Activated T-cell treated with anti-CD3 and anti-CD28 coated beads, Interleukin-2, amount 50 U/mL, for 1 hour (primary cell): ENCODE measurements at regions not wholly inside any gene's neighbourhood (a gene's known extent, or its start where the extent isn't known, plus 50 kb on each side); places are given as distances from the start of the nearest gene placed in this dataset.
"Not testable (repeated sequence)": the region's sequence is repeated elsewhere in the genome, so short reads cannot be mapped to it uniquely, and the experiment has no call there.

Source experiments
- DNase-seq: peaks from one replicate; pipeline ENCODE4 v3.0.0-alpha.2; 2020

GRCh38 chr2:236348976-236349375 lies 84.8 kb upstream of the ASB18 start:
- DNase-seq: no peak

- DNase-seq: no peak
These were observed 86.2 kb upstream of the ASB18 start for GRCh38 chr2:236350426-236350825.

- no peak for DNase-seq
These were observed 87.8 kb upstream of the ASB18 start for GRCh38 chr2:236351966-236352525.

GRCh38 chr2:236352761-236353593 lies 88.8 kb upstream of the ASB18 start:
- DNase-seq: no peak

GRCh38 chr2:236353594-236353942 lies 89.4 kb upstream of the ASB18 start:
- no peak for DNase-seq

- no peak for DNase-seq
These were observed 90.1 kb upstream of the ASB18 start for GRCh38 chr2:236354056-236354940.

GRCh38 chr2:236354973-236355595 lies 90.9 kb upstream of the ASB18 start:
- no peak for DNase-seq

- DNase-seq: no peak
These were observed 91.7 kb upstream of the ASB18 start for GRCh38 chr2:236355911-236356310.

- not testable (repeated sequence) for DNase-seq
These were observed 92.1 kb upstream of the ASB18 start for GRCh38 chr2:236356321-236356720.

GRCh38 chr2:236358482-236358881 lies 94.3 kb upstream of the ASB18 start:
- DNase-seq: not testable (repeated sequence)

GRCh38 chr2:236359426-236360045 lies 95.3 kb upstream of the ASB18 start:
- DNase-seq: no peak

- DNase-seq: no peak
These were observed 96.3 kb upstream of the ASB18 start for GRCh38 chr2:236360496-236360895.

GRCh38 chr2:236363711-236364277 lies 99.6 kb upstream of the ASB18 start:
- DNase-seq: no peak

- no peak for DNase-seq
These were observed 101.2 kb upstream of the ASB18 start for GRCh38 chr2:236365258-236366048.

GRCh38 chr2:236366049-236366387 lies 101.8 kb upstream of the ASB18 start:
- no peak for DNase-seq

GRCh38 chr2:236366397-236366796 lies 102.2 kb upstream of the ASB18 start:
- no peak for DNase-seq

- DNase-seq: no peak
These were observed 103.5 kb upstream of the ASB18 start for GRCh38 chr2:236367506-236368289.

GRCh38 chr2:236369661-236370062 lies 105.5 kb upstream of the ASB18 start:
- no peak for DNase-seq

GRCh38 chr2:236370847-236371409 lies 106.7 kb upstream of the ASB18 start:
- DNase-seq: no peak

- no peak for DNase-seq
These were observed 111.8 kb upstream of the ASB18 start for GRCh38 chr2:236375973-236376476.
